ENCODE measurements at regions not wholly inside any gene's neighbourhood (a gene's known extent, or its start where the extent isn't known, plus 50 kb on each side); places are given as distances from the start of the nearest gene placed in this dataset.

DNA sequence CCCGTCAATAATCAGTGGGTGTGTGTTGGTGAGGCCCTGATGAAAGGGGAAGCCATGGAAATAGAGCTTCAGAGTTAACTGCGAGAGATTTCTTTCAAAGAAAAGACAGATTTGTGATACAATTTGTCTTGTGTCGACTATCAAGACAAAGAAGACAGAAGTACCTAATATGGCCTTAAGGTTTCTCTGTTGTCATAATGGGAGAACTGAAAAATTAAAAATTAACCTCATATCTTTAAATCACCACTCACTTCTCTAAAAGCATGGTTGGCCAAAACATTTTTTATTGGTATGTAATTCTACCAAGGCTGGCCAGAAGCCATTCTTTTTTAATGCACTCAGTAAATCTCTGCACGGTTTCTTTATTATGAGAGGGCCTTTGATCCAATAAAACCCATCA is 282.9 kb upstream of the WWC1 start:
- TF ChIP-seq, protein P1, sequence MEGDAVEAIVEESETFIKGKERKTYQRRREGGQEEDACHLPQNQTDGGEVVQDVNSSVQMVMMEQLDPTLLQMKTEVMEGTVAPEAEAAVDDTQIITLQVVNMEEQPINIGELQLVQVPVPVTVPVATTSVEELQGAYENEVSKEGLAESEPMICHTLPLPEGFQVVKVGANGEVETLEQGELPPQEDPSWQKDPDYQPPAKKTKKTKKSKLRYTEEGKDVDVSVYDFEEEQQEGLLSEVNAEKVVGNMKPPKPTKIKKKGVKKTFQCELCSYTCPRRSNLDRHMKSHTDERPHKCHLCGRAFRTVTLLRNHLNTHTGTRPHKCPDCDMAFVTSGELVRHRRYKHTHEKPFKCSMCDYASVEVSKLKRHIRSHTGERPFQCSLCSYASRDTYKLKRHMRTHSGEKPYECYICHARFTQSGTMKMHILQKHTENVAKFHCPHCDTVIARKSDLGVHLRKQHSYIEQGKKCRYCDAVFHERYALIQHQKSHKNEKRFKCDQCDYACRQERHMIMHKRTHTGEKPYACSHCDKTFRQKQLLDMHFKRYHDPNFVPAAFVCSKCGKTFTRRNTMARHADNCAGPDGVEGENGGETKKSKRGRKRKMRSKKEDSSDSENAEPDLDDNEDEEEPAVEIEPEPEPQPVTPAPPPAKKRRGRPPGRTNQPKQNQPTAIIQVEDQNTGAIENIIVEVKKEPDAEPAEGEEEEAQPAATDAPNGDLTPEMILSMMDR (IDR thresholded peaks at IDR 0.05; ENCODE audit: low read depth, low read length), result no peak
- no peaks in the 10 kb centered on the region for H3K27me3 ChIP-seq
- H3K36me3 ChIP-seq, result no peaks in the 10 kb centered on the region
- H3K9me3 ChIP-seq (ENCODE audit: low read depth), result no peaks in the 10 kb centered on the region
- H3K27ac ChIP-seq, result no peak overlapping the region
- H3K4me1 ChIP-seq (ENCODE audit: low read depth), result peaks cover 6% of the 10 kb centered on the region
- no peak for DNase-seq (ENCODE audit: low read depth in 1 of 2, low spot score in 1 of 2)
- no peak overlapping the region for H3K4me3 ChIP-seq

DNA sequence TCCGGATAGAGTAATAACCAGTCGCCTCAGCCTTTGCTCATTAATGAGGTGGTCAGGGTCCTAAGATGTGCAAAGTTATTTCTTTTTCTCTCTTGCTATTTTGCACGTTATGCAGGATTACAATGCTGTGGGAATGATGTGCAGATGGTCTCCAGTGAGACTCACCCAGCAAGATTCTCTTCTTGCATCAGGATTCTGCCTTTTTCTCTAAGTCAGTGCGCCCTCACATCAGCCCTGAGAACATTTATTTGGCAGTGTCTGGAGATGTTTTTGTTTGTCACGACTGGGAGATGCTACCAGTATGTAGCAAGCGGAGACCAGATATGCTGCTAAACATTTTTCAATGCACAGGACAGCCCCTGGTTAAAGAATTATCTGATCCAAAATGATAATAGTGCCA is 280.3 kb upstream of the WWC1 start:
- DNase-seq (ENCODE audit: low read depth in 1 of 2, low spot score in 1 of 2), result no peak

GRCh38 chr5:168012006-168012405 is 279.4 kb upstream of the WWC1 start:
- Histone ChIP-seq H3K36me3 (no peaks in the 10 kb centered on the region), H3K4me1 (ENCODE audit: low read depth) (peaks cover 3% of the 10 kb centered on the region)
- TF ChIP-seq, protein P1 (IDR thresholded peaks at IDR 0.05; ENCODE audit: low read depth, low read length), result no peak

More for the DNA sequence above, 280.3 kb upstream of the WWC1 start:
- TF ChIP-seq, protein P1 (IDR thresholded peaks at IDR 0.05; ENCODE audit: low read depth, low read length), result no peak
- H3K4me3 ChIP-seq, result no peak overlapping the region
- peaks cover 3% of the 10 kb centered on the region for H3K4me1 ChIP-seq (ENCODE audit: low read depth)
- H3K27ac ChIP-seq, result no peak overlapping the region
- no peaks in the 10 kb centered on the region for H3K36me3 ChIP-seq
- H3K9me3 ChIP-seq (ENCODE audit: low read depth), result no peaks in the 10 kb centered on the region
- no peaks in the 10 kb centered on the region for H3K27me3 ChIP-seq

DNA sequence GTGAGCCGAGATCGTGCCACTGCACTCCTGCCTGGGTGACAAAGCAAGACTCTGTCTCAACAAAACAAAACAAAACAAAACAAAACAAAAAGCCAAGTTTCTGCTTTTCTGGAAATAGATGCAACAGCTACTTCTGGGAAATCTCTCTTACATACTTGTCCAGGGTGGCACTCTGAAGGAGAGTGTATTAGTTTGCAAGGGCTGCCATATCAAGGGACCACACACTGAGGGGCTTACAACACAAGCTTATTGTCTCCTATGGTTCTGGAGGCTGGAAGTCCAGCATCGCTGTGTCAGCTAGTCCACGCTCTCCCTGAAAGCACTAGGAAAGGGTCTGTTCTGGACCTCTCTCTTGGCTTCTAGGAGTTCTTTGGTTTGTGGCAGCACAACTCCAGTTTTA is 277.9 kb upstream of the WWC1 start:
- Histone ChIP-seq H3K27me3 (no peaks in the 10 kb centered on the region), H3K9me3 (ENCODE audit: low read depth) (no peaks in the 10 kb centered on the region), H3K27ac (no peak overlapping the region), H3K36me3 (no peaks in the 10 kb centered on the region), H3K4me1 (ENCODE audit: low read depth) (peaks cover 3% of the 10 kb centered on the region), H3K4me3 (no peak overlapping the region)
- DNase-seq (ENCODE audit: low read depth in 1 of 2, low spot score in 1 of 2), result no peak
- TF ChIP-seq, protein P1 (IDR thresholded peaks at IDR 0.05; ENCODE audit: low read depth, low read length), result no peak

More at GRCh38 chr5:168012006-168012405, 279.4 kb upstream of the WWC1 start:
- no peaks in the 10 kb centered on the region for H3K9me3 ChIP-seq (ENCODE audit: low read depth)
- no peaks in the 10 kb centered on the region for H3K27me3 ChIP-seq
- H3K4me3 ChIP-seq, result no peak overlapping the region
- no peak overlapping the region for H3K27ac ChIP-seq
- DNase-seq (ENCODE audit: low read depth in 1 of 2, low spot score in 1 of 2), result no peak

DNA sequence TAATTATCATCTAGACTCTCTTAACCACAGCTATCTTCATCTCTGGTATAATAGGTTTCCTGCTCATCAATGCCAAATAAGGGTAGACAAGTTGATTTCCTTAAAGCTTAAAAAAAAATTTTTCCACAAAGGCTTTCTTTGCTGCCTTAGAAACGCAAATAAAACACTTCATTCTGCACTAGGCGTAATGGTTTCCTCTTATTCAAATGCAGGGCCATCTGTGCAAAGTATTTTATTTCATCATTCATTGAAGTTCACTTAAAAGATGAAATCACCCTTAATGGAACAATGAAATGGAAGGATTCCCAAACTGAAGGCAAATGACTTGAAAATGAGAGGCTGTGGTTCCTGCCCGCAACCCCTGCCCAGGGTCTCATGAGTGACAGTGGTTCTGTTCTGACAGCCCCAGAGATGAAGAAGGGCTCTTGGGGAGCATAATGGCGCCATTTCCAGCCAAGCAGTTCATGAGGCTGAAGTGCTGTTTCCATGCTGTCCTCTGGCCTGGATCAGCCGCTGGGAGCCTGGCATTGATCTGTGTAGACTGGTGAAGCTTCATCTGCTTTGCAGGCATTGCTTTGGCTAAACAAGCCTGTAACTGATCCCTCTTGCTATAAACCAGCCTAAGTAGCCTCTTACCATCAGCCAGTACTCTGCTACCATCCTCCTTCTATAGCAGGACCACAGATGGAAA is 276.9 kb upstream of the WWC1 start:
- no peak for DNase-seq (ENCODE audit: low read depth in 1 of 2, low spot score in 1 of 2)
- Histone ChIP-seq H3K4me3 (no peak overlapping the region), H3K27me3 (no peaks in the 10 kb centered on the region), H3K27ac (no peak overlapping the region), H3K9me3 (ENCODE audit: low read depth) (no peaks in the 10 kb centered on the region), H3K4me1 (ENCODE audit: low read depth) (peaks cover 3% of the 10 kb centered on the region), H3K36me3 (no peaks in the 10 kb centered on the region)
- TF ChIP-seq, protein P1 (IDR thresholded peaks at IDR 0.05; ENCODE audit: low read depth, low read length), result no peak

Measured in cardiac muscle cell (in vitro differentiated cells and primary cell).